HG02759 (cell line): ENCODE measurements at regions not wholly inside any gene's neighbourhood (a gene's known extent, or its start where the extent isn't known, plus 50 kb on each side); places are given as distances from the start of the nearest gene placed in this dataset.

Experiments used
- ATAC-seq: cut with Tn5 transposase; IDR thresholded peaks from one replicate; pipeline ENCODE4 v1.9.1; 2021; ENCODE audit warnings: mild to moderate bottlenecking, moderate library complexity; ENCODE audit not compliant: unreplicated experiment

DNA sequence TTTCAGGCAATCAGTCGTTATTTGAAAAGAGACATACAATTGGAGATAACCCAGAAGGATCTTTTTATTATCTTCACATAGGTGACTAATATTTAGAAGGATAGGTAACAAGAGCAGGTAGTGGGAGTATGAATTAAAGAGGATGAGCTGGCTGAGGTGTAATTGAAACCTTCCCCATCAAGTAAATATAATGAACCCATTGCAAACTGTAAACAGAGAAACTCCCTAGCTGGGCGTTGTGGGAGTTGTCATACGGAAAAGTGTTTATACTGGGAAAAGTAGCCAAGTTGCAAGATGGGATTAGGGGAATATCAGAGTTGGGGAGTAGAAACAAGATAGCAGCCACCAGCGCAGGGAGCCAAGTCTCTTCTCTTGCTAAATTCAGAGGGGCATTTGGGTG lies 448.4 kb downstream of the COG6 start:
- ATAC-seq = no peak

DNA sequence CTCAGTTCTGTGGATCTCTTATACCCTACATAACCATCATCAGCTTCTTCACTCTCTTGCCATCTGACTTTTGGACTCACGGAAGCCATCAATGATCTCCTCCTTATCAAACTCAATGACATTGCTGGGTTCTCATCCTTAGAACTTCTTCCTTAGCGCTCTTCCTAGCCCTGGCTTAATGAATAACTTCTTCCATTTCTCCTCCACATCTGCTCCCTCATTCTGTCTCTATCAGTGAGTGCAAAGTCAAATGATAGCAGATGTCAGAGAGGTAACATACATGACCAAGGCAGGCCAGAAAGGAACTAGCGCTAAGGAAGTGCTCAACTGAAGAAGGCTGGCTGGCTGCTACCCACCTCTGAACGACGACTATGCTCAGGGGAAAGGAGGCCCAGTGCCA lies 449.8 kb downstream of the COG6 start:
- ATAC-seq = no peak

DNA sequence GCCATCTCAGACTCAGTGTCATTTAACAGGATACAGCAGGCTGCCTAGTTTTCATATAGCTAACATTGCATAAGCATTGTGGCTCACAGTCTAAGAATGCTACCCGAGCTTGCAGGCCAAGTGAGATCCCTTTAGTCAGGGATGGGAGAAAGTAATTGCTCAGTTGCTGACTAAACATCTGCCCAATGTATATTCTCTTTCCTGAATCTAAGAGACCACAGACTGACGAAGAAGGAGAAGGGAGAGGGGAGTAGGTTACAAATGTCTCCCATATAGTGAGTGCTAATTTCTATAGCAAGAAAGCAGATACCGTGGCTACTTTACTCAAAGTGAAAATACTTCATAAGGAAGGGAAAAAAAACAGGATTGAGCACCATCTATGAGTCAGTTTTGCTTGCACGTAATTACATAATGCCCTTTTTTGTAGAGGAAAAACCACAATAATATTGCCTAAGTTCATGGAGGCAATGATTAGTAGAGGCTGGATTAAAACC lies 453.9 kb downstream of the COG6 start:
- ATAC-seq = no peak

DNA sequence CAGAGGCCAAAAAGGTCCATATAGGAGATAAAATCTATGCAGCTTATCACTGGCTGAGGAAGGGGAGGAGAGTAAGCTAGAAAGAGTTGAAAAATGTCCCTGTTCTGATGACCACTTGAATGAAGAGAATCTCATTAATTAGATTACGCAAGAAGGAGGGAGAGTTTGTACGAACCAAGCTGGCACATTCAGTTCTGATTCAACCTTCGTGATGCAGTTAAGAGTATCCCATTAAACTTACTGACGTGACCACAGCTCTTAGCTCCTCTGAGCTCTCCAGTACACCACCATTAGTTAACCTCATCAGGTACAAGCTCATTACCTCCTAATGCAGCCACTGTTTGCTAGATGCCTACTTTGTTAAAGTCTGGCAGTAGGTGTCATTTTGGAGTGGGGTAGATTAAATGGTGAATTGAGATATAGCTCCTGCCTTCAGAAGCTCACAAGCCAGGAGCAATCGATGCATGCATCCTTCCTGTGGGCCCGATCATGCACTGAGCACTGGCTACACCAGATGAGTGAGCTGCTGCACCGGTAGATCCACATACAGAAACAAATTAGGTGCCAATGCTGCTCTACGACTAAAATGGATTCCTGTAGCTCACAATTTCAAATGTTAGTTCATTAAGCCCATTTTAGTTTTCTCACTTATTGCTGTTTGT lies 458.3 kb downstream of the COG6 start:
- ATAC-seq = no peak

DNA sequence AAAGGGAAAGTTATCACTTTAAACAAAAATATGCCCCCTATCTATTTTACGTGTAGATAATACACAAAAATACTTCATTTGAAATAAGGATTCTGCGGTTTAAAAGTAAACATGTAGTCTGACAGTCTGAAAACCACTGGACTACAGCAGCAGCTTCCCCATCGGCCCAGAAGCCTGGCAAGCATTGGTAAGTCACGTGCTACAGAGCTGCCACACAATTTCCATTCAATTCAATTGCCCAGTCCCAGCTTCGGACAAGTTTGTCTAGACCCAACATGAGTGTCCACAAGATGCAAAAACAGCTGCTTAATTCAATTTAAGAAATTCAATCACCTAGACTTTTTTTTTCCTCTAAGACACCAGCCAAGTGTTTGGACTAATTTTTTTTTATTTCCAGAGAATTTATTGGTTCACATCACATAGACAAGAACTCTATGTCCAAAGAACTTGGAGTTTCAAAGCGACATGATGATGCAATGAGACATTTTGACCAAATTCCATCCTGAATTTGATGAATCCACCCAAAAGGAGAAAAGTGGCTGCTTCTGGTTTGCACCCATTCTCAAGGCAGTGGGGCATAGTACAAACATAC lies 458.9 kb downstream of the COG6 start:
- no peak for ATAC-seq

DNA sequence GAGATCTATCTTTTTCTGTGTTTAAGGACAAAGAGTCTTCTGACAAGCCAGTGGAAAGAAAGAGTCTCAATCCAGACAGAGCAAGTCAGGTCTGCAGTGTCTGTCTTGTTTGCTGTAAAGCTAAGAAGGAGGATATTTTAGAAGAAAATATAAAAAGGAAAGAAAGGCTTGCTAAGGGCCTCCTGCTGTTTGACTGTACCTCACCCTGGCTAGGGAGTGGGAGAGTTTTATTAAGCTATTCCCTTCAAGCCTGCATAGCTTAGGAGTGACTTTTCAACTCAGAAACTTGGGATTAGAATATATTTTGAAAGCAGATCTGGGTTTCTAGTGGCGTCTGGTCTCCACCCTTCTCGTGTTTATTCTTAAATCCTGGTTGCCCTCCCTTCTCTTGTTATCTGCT lies 460.0 kb downstream of the COG6 start:
- no peak for ATAC-seq

DNA sequence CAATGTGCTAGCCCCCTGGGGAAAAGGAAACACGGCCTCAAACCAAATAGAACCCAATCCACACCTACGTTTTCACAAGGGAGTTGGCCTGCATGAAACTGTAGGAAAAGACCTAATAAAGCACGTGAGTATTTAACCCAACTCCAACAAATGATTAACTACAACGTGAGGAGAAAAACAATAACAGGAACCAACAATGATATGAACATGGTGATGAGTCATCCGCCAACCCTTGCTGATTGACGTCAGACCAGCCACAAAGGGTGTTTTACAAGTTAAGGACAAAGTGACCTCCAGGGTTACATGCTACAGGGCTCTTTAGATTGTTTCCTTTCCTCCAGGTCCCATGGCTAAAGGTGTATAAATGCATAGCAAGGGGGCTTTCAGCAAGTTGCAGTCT lies 460.5 kb downstream of the COG6 start:
- ATAC-seq = peak; percentile 99

DNA sequence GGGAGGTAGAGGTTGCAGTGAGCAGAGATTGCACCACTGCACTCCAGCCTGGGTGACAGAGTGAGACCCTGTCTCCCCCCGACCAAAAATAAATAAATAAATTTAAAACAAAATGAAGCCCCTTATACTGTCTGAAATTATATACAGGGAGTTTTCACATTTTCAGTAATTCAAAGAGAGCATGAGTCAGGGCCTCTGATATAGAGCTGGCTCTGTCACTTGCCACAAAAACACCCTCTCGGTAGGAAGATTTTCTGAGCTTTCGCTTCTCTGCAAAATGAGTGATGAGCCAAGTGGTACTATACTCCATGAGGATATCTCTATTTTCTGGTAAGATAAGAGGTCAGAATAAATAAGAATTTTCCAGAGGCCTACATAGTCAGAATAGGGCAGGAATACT lies 462.9 kb downstream of the COG6 start:
- ATAC-seq = no peak

DNA sequence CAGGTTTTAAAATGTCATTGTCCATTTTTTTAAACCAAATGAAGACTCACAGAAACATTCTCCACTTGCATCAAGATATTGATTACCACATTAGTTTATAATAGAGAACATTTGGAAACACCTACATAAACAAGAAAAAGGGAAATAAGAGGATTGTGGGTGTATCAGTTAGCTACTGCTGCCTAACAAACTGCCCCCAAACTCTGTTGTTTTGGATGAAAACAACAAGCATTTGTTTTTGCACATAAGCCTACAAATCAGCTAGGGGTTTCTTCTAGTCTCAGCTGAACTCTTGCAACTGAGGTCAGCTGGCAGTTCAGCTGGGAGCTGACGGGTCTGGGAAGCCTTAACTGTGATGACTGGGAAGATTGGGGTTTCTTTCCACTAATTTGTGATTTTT lies 464.4 kb downstream of the COG6 start:
- no peak for ATAC-seq

DNA sequence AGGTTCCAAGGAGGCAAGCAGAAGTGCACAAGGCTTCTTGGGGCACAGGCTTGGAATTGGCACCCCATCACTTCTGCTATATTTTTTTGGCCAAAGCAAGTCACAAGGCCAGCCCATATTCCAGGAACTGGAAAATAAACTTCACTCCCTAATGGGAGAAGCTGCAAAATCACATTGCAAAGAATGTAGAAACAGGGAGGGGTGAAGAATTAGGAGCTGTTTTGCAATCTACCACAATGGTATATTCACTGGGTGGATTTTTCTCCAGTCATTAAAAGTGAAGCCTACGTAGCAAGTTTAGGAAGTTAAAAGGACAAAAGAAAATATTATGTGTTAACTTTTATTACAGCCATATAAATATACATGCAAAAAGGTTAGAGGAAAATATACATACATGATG lies 464.8 kb downstream of the COG6 start:
- no peak for ATAC-seq

DNA sequence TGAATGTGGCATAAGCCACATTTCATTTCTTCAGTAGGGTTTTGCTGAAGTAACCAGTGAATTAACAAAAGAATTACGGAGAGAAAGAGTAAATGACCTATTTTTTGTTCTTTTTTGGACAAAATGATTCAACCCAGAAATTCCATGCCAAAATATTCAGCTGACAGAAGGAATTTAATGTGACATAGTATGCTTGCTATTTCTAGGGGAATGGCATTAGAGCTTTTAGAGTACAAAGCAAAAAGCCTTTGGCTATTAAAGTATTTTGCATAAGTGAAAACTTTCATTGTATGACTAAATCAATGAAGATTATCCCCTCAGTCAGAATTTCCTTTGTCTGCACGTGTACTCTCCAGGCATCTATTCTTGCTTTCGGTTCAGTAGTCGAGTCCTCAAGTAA lies 465.3 kb downstream of the COG6 start:
- no peak for ATAC-seq

DNA sequence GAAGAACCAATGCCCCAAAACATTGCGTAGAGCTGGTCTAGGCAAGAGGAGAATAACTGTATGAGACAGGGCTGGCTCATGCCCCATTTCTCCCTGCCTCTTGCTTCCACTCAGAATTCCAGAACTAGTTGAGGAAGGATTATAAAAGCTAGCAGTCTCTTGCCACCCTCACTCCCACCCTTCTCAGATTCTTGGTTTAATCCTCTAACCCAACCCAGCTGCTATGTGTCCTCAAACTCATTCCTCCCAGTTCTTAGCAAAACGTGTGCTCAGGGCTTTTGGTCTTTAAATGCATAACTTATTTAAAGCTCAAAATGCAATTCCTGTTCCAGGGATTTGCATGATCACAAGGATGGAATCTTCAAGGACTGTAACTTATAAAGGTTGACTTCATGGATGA lies 466.3 kb downstream of the COG6 start:
- no peak for ATAC-seq

DNA sequence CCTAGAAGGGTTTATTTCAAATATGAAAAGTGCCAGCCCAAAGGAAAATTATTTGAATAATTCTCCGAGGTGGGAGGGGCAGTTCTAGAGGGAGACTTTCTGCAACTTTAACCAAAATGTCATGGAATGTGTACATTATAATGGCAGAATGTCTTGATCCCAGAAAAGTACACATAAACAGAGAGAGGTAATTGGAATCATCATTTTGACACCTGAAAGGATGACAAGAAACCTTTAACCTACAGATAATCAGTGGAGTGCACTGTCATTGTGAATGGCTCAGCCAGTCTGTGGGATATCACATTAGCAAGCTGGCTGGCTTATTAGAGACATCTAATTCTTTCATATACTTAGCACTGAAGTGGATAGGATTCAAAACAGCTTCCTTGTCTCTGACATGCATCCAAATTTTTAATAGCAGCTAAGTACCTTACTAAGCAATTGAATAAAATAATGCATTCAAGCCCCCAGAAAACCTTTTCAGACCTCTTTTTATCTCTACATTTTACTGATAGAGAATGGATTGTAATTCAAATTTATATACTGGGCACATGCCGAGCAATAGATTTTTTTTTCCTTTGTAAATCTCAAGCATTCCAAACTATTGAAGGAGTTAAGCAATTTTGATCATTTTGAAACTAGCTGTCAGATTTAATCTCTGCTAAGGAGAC lies 468.6 kb downstream of the COG6 start:
- ATAC-seq = no peak

DNA sequence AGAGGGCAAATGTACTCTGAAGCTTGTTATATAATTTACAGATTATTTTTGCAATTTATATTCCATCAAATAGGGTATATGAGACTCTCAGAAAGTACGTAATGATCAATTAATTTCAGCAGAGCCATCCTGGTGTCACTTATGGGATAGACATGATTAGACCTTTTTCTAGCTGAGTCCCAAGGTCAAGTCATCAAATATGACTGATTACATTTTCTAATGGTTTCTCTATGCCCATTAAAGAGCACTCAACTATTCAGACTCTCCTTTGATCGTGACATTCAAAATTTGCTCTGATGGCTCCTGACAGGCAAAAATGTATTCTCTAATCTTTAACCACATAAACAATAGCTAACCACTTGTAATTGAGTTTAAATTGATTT lies 469.2 kb downstream of the COG6 start:
- ATAC-seq = no peak

DNA sequence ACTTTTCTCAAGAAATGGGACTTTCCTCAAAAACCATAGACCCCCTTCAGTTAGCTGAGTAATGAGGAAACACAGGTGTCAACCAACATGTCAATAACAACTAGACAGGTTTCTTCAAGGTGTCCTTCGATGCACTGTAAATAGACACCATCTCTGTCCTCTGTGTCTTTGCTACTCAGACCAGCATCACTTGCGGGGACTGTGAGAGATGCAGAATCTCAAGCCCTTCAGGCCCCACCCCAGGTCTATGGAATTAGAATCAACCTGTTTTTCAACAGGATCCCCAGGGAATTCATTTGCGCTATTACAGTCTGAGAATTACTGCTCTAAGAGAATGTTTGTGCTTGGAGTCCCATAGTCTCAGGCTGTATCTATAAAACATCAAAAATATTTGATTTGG lies 469.9 kb downstream of the COG6 start:
- no peak for ATAC-seq

DNA sequence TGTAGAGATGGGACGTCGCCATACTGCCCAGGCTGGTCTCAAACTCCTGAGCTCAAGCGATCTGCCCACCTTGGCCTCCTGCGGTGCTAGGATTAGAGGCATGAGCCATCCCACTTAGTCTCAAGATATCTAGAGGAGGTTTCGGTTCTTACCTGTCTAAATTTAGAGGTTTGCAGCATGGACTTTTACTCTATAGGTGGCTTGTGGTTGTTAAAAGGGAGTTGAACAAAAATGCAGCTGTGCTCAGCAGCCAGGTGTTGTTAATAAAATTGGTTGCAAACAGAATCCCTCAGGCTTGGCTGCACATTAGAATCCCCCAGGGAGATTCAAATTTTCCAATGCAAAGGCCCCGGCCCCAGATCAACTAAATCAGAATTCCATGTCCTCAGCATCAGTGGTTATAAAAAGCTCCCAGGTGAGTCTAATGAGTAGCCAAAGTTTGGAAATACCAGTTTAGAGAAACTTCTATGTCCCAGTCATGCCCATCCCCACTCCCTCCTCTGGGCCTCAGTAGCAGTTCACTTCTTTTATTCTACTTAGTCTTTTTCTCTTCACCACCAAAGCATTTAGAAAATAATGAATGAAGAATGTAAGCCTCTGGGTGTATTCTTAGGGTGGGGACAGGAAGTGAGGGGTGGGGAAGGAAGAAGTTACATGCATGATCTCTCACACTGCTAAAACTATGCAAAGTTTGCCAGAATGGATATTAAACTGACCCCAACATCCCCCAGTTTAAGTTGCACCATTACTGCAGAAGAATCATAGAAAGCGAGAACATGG lies 471.0 kb downstream of the COG6 start:
- ATAC-seq = peak; percentile 65

DNA sequence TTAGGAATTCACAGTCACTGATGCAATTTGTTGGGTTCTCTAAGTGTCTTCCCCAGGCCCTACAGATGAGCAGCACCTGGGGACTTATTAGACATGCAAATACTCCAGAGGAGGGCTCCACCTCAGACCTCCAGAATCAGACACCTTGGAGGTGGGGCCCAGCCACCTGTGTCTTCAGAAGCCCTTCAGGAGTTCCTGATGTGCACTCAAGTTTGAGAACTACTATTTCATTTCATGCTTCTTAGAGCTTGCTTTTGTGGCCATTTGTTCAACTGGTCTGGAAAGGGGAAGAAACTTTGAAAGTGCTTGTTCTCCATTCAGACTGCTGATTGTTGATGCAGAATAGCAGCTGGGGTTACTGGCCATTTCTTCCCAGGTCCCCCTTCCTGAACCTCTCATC lies 472.0 kb downstream of the COG6 start:
- ATAC-seq = no peak

DNA sequence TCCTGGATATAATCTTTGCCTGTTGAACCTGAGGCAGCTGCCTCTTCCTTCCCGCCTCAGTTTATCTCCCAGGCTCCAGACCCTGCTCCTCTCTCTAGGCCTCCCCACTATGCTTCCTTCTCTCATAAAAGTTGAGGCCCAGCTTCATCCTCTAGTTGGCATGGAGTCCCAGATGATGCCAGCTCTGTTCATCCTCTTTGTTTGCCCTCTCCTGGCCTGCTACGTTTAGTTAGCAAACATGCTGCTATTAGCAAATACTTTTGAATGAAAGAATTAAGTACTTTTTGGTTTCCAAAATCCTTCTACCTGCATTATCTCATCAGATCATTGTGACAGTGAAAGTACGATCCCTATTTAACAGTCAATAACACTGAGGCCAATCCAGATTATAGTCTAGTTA lies 472.5 kb downstream of the COG6 start:
- no peak for ATAC-seq

DNA sequence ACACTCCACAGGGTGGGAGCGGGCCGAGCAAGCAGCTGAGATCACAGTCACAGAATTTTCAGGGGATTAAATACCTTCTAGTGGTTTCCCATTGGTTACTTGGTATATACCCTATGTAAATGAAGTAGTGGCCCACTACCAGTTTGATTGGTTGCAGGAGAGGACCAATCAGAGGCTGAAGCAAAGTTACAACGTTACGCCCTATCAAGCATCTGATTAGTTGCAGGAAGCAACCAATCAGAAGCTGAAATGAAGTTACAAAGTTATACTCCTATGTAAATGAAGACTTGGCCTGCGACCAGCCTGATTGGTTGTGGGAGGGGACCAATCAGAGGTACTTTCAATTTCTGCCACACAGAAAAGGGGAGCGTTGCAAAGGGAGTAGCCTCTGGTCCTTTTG lies 474.0 kb downstream of the COG6 start:
- ATAC-seq = no peak

DNA sequence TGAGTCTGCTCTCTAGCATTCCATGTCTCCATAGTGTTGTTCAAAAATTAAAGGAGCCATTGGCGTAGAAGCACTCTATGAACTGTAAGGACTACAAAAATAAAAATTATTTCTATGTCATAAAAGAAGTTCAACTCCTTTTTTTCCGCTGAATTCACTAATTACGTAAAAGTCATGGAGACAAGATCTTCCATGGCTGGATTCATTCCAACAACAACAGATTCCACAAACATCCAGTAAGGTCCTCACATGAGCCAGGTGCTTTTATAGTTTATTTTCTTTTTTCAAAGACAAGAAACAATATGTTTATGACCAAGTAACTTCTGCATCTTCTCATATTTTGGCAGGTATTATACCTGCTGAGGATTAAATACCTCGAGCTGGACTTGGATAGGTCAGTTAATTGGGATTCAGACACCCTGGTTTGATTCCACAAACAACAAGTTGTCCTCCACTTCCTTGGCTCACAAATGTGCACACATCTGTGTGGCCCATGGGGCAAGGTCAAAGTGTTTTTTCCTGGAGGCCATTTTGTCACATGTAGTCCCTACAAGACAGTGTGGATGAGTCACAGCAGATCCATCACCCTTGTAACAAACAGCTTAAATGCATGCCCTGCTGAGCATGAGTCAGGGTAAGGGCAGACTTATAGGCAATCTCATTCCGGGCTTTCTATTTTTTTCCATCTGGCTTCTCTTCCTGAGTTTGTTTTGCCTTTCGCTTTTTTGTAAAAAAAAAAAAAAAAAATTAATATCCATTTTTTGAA lies 475.6 kb downstream of the COG6 start:
- ATAC-seq = no peak

DNA sequence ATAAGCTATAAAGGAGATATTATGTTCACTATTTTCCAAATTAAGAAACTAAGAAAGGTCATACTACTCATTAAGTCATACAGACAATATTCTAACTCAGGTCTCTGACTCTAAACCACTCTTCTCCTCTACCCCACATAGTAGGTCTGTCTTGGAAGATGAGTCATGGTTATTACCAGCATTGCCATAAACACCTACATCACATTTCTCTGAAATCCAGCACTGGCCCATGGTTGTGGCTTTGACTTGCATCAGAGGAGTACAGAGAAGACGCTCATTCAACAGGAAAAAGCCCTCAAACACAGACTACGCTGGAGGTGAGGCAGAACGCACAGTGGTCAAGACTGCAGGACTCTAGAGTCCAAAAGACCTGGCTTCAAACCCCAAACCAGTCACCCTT lies 476.8 kb downstream of the COG6 start:
- no peak for ATAC-seq
